ENCODE measurements at regions not wholly inside any gene's neighbourhood (a gene's known extent, or its start where the extent isn't known, plus 50 kb on each side); places are given as distances from the start of the nearest gene placed in this dataset.
"Not testable (repeated sequence)": the region's sequence is repeated elsewhere in the genome, so short reads cannot be mapped to it uniquely, and the experiment has no call there.

DNA sequence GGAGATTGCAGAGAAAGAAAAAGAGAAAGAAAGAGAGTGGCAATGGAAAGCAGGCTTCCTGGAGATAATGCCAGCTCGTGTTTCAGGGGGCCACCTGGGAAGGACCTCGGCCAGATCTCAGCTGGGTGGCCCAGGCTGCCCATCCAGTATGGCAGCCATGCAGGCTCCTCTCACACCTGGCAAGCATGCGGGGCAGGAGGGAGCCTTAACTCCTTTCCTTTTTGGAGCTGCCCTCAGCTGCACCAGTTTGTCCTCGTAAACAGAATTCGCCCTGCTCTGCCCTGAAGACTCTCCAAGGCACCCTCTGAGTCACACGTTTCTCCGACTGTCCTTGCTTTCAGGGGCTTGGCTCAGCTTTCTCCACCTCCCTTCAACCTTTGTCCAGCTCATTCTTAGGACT is 59.5 kb upstream of the IGFBP5 start:
- intact Hi-C loops (cut with DNase I; ENCODE audit: low total_unique reads): no loop called here
- Histone ChIP-seq H3K27me3 (no peaks in the 10 kb centered on the region), H3K36me3 (no peaks in the 10 kb centered on the region), H3K9me3 (no peaks in the 10 kb centered on the region), H3K4me1 (no peaks in the 10 kb centered on the region), H3K27ac (no peak overlapping the region), H3K4me3 (no peak overlapping the region)
- no peak for TF ChIP-seq POLR2AphosphoS5 (IDR thresholded peaks at IDR 0.05)
- TF ChIP-seq POLR2A (IDR thresholded peaks at IDR 0.05): no peak
- TF ChIP-seq, protein P1, sequence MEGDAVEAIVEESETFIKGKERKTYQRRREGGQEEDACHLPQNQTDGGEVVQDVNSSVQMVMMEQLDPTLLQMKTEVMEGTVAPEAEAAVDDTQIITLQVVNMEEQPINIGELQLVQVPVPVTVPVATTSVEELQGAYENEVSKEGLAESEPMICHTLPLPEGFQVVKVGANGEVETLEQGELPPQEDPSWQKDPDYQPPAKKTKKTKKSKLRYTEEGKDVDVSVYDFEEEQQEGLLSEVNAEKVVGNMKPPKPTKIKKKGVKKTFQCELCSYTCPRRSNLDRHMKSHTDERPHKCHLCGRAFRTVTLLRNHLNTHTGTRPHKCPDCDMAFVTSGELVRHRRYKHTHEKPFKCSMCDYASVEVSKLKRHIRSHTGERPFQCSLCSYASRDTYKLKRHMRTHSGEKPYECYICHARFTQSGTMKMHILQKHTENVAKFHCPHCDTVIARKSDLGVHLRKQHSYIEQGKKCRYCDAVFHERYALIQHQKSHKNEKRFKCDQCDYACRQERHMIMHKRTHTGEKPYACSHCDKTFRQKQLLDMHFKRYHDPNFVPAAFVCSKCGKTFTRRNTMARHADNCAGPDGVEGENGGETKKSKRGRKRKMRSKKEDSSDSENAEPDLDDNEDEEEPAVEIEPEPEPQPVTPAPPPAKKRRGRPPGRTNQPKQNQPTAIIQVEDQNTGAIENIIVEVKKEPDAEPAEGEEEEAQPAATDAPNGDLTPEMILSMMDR (IDR thresholded peaks at IDR 0.05): no peak
- DNase-seq (ENCODE audit: low spot score in 2 of 2): no peak

DNA sequence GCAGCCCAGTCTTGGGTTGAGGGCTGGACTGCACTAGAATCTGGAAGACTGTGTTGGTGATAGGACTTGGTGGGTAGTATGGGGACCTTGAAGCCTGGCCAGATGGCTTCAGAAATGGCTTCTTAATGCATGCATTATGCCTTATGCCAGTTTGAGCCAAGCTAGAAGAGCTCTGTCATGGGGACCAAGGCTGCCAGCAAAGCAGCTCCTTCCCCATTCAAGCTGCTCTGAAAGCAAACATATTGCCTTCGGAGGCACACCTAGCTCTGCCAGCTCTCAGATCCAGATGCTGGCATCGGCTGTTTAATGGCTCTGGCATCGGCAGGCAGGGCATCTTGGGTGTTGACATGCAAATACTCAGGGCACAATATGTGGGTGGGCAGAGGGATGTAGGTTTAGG is 59.0 kb upstream of the IGFBP5 start:
- H3K9me3 ChIP-seq: no peaks in the 10 kb centered on the region
- TF ChIP-seq, protein P1 (IDR thresholded peaks at IDR 0.05): no peak
- TF ChIP-seq POLR2AphosphoS5 (IDR thresholded peaks at IDR 0.05): no peak
- no peaks in the 10 kb centered on the region for H3K36me3 ChIP-seq
- no peak overlapping the region for H3K4me3 ChIP-seq
- H3K27me3 ChIP-seq: no peaks in the 10 kb centered on the region
- DNase-seq (ENCODE audit: low spot score in 2 of 2): no peak
- intact Hi-C loops (cut with DNase I; ENCODE audit: low total_unique reads): no loop called here
- H3K27ac ChIP-seq: no peak overlapping the region
- no peaks in the 10 kb centered on the region for H3K4me1 ChIP-seq

DNA sequence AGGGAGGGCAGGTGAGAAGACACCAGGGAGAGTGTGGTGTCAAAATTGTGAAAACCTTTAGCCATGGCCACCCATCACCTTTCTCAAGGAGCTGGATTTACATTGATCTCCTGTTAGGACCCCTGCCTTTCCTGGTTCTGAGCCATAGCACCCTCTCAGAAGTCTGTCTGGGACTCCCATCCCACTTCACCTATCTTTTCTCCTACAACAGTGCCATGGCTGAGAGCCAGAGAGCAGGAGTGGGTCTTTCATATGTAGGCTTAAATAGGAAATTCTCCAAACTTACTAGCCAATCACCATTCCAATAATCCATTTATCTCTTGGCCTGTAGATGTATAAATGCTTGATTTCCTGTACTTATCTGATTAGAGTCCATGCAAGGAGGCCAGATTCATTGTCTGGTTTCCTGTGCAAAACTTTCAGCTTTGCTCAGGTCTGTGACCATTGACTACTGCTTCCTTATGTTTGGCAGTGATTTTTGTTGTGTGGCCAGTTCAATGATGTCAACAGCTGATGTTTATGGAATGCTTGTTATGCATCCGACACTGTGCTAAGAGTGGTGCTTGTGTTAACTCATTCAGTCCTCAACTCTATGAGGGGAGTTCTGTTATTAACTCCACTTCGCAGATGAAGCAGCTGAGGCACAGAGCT is 57.6 kb upstream of the IGFBP5 start:
- H3K9me3 ChIP-seq: no peaks in the 10 kb centered on the region
- no peaks in the 10 kb centered on the region for H3K36me3 ChIP-seq
- H3K27me3 ChIP-seq: no peaks in the 10 kb centered on the region
- no peaks in the 10 kb centered on the region for H3K4me1 ChIP-seq
- TF ChIP-seq POLR2AphosphoS5 (IDR thresholded peaks at IDR 0.05) (no peak), POLR2A (IDR thresholded peaks at IDR 0.05) (no peak)
- TF ChIP-seq, protein P1 (IDR thresholded peaks at IDR 0.05): no peak
- H3K27ac ChIP-seq: no peak overlapping the region
- no peak overlapping the region for H3K4me3 ChIP-seq
- intact Hi-C loops (cut with DNase I; ENCODE audit: low total_unique reads): no loop called here
- no peak for DNase-seq (ENCODE audit: low spot score in 2 of 2)

DNA sequence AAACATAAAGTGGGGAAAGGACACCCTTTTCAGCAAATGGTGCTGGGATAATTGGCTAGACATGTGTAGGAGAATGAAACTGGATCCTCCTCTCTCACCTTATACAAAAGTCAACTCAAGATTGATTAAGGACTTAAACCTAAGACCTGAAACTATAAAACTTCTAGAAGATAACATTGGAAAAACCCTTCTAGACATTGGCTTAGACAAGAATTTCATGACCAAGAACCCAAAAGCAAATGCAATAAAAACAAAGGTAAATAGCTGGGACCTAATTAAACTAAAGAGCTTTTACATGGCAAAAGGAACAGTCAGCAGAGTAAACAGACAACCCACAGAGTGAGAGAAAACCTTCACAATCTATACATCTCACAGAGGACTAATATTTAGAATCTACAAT is 55.4 kb upstream of the IGFBP5 start:
- H3K27me3 ChIP-seq; H3K27ac ChIP-seq; DNase-seq (ENCODE audit: low spot score in 2 of 2); H3K4me1 ChIP-seq; intact Hi-C loops (cut with DNase I; ENCODE audit: low total_unique reads); H3K4me3 ChIP-seq; H3K36me3 ChIP-seq; H3K9me3 ChIP-seq: not testable (repeated sequence)

DNA sequence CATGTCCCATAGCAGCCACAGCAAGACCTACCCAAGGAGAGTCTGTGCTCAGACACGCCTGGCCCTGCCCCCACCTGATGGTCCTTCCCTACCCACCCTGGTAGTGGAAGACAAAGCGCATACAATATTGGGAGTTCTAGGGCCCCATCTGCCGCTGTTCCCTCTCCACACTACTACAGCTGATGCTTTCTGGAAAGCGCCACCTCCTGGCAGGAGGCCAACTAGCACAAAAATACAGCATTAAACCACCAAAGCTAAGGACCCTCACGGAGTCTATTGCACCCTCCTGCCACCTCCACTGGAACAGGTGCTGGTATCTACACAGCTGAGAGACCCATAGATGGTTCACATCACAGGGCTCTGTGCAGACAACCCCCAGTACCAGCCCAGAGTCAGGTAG is 50.9 kb upstream of the IGFBP5 start:
- H3K4me1 ChIP-seq; H3K4me3 ChIP-seq; DNase-seq (ENCODE audit: low spot score in 2 of 2); H3K27ac ChIP-seq; intact Hi-C loops (cut with DNase I; ENCODE audit: low total_unique reads); H3K36me3 ChIP-seq; H3K9me3 ChIP-seq; H3K27me3 ChIP-seq: not testable (repeated sequence)

DNA sequence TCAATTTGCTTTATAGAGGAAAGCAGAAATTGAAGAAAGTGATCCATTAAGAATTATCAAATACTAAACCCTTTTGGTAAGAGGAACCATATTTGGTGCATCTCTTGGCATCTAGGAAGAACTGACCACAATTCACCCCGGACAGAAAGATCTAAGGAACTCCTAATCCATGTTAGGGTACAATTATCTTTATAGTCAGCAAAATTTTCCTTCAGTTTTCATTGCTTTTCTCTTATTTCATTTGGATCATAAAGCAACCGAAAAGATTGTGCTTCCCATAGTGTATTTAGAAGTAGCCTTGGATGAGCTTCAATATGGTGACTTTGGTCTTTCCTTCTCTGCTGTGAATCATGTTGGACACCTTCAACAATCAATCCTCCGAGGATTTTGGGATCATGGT is 50.1 kb upstream of the IGFBP5 start:
- no peaks in the 10 kb centered on the region for H3K9me3 ChIP-seq
- intact Hi-C loops (cut with DNase I; ENCODE audit: low total_unique reads): no loop called here

More for the DNA sequence above, 50.1 kb upstream of the IGFBP5 start:
- no peak for DNase-seq (ENCODE audit: low spot score in 2 of 2)
- Histone ChIP-seq H3K4me3 (no peak overlapping the region), H3K27ac (no peak overlapping the region), H3K27me3 (no peaks in the 10 kb centered on the region), H3K4me1 (no peaks in the 10 kb centered on the region), H3K36me3 (no peaks in the 10 kb centered on the region)
- TF ChIP-seq POLR2A (IDR thresholded peaks at IDR 0.05) (no peak), POLR2AphosphoS5 (IDR thresholded peaks at IDR 0.05) (no peak)
- TF ChIP-seq, protein P1 (IDR thresholded peaks at IDR 0.05): no peak

Data from breast epithelium (tissue), 4 donors.